DMS153 treated with DMSO at 0.1 percent for 48 hours (cell line): ENCODE measurements at regions not wholly inside any gene's neighbourhood (a gene's known extent, or its start where the extent isn't known, plus 50 kb on each side); places are given as distances from the start of the nearest gene placed in this dataset.
A peak's percentile ranks its signal among the peaks of the same experiment; 100 is the strongest.
"Not testable (repeated sequence)": the region's sequence is repeated elsewhere in the genome, so short reads cannot be mapped to it uniquely, and the experiment has no call there.

Experiments used
- DNase-seq: peaks from one replicate; lab custom pipeline; 2025; ENCODE audit not compliant: unreplicated experiment; lab: John Stamatoyannopoulos, UW

GRCh38 chr7:156515911-156516790 lies 124.4 kb upstream of the RNF32 start:
- DNase-seq, result peak; percentile 10

- DNase-seq, result no peak
Measured at GRCh38 chr7:156514851-156515250, 125.7 kb upstream of the RNF32 start.

GRCh38 chr7:156511426-156511825 lies 129.1 kb upstream of the RNF32 start:
- no peak for DNase-seq

DNA sequence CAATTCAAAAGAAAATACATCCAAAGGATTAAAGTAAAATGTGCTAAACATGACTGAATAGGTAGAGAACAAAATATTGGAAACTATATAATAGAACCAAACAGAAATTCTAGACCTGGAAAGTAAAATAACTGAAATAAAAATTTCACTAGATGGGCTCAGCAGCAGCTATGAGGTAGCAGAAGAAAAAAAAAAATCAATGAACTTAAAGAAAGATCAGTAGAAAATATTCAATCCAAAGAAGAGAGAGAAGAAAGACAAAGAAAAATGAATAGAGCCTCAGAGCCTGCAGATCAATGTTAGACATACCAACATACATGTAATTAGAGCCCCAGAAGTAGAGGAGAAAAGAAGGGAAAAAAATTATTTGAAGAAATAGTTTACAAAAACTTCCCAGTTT lies 129.6 kb upstream of the RNF32 start:
- DNase-seq, result no peak

DNA sequence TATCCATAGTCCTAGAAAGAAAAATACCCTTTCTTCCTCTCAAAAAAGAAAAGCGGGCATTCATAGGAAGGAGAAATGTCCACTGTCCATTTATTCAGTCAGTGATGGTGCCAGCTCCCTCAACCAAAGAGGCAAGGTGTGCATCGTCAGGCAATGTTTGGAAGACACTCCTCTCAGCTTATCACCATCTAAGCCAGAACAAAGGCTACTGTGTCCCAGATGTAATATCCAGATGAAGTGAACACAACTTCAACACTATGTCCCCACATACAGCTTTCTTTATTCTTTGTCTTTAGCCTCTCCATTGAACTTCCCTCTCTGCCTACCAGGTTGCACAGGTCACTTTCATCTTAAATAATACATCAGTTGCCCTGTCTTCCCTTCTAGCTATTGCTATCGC lies 131.4 kb upstream of the RNF32 start:
- no peak for DNase-seq

GRCh38 chr7:156505876-156506275 lies 134.7 kb upstream of the RNF32 start:
- DNase-seq, result no peak

GRCh38 chr7:156504687-156505545 lies 135.7 kb upstream of the RNF32 start:
- DNase-seq, result no peak

DNA sequence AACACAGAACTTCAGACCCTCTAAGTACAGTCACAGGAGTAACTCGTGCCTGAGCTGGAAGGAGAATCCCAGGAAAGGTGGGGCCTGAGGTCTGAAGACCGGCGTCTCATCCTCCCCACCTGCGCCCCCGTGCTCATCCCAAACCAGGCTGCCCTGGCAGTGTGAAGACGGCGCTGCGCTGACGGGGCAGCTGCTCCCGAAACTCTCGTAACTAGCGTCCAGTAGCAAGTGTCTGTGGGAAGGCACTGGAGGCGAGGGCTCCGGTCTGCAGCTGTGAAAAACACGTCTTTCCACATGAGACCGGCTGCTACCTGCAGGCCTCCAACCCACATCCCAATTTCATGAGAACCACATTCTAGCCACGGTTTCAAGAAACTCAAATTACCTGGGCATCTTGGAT lies 136.6 kb upstream of the RNF32 start:
- DNase-seq, result no peak

- DNase-seq, result no peak
Measured at GRCh38 chr7:156503196-156503595, 137.4 kb upstream of the RNF32 start.

- not testable (repeated sequence) for DNase-seq
Measured at GRCh38 chr7:156501815-156502214, 138.8 kb upstream of the RNF32 start.

DNA sequence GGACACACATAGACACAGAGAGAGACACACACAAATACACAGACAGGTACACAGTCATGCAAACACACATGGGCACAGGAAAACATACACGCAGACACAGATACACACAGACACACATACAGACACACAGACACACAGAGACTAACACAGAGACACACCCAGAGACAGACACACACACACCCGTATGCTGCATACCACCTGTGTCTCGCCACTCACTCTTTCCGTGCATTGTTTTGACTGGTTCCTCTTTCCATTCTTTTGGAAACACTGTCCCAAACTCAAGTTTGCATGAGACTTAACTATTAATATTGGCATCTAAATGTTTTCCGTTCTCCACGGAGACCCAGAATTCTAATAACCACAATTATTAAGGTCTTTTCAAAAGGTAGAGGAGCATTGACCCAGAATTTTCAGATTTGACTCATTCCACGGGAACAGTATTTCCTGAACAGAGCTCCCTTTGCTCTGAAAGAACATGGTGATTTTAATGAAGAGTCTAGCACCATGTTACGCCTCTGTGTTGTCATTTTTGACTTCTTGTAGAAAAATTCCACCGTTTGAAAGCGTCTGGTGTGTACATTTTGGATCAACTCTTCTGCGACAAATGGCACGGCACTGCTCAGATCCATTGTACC lies 141.2 kb upstream of the RNF32 start:
- no peak for DNase-seq

DNA sequence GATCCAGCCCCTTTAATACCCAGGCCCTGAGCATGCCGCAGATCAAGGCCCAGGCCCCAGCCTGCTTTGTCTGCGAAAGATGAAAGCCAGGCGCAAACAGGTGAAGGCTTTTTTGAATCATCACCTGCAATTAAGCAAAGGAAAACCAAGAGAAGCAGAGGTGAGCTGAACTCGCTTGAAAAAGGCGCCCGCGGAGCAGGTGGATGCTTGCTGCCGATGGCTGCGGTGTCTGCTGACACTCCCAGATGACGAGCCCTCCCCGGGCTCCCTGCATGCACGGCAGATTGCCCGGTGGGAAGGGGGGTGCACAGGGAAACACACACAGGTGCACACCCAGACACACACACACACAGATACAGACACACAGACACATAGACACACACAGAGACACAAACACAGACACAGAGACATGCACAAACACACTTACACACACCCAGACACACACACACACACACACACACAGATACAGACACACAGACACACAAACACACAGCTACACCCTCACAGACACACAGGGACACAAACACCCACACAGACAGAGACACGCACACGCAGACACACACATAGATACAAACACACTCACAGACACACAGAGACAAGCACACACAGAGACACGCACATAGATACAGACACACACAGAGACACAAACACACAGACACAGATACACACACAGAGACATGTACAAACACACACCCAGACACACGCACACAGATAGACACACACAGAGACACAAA lies 142.6 kb upstream of the RNF32 start:
- DNase-seq, result peak; percentile 10

DNA sequence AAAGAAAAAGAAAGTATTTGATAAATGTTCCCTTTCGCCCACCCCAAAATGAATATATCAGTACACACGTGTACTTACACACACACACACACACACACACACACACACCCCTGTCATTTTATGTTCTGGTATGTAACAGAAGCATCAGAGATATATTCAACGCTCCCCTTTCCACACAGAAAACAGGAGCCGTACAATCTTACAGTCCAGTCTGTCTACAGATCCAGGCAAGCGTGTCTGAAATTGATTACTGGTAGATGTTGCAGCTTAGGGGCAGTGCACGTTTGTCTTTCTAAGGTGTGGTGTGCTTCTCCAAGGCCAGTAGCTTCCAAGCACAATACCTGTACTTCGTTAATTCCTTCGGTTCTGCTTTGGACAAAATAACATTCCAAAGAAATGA lies 143.7 kb upstream of the RNF32 start:
- DNase-seq, result no peak

- DNase-seq, result peak; percentile 35
Measured at GRCh38 chr7:156496363-156496769, 144.2 kb upstream of the RNF32 start.

GRCh38 chr7:156494960-156495359 lies 145.6 kb upstream of the RNF32 start:
- DNase-seq, result no peak

GRCh38 chr7:156493942-156494341 lies 146.6 kb upstream of the RNF32 start:
- no peak for DNase-seq

DNA sequence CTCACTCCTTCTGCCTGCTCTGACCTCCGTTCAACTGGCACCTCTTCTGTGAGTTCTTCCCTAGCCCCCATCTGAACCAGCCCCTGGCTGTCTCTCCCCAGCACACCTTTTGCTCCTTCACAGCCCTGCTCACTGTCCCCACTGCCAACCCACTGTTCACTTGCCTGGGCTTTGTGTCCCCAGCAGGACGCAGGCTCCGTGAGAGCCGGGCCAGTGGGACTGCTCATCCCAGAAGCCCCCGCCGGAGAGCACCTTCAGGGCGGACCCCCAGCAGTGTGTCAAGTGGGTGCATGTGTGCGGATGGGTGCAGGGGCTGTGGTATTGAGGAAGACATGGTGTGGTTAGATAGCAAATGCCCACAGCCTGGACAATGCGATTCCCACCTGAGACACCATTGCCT lies 148.4 kb upstream of the RNF32 start:
- no peak for DNase-seq

- DNase-seq, result no peak
Measured at GRCh38 chr7:156491435-156491834, 149.1 kb upstream of the RNF32 start.

DNA sequence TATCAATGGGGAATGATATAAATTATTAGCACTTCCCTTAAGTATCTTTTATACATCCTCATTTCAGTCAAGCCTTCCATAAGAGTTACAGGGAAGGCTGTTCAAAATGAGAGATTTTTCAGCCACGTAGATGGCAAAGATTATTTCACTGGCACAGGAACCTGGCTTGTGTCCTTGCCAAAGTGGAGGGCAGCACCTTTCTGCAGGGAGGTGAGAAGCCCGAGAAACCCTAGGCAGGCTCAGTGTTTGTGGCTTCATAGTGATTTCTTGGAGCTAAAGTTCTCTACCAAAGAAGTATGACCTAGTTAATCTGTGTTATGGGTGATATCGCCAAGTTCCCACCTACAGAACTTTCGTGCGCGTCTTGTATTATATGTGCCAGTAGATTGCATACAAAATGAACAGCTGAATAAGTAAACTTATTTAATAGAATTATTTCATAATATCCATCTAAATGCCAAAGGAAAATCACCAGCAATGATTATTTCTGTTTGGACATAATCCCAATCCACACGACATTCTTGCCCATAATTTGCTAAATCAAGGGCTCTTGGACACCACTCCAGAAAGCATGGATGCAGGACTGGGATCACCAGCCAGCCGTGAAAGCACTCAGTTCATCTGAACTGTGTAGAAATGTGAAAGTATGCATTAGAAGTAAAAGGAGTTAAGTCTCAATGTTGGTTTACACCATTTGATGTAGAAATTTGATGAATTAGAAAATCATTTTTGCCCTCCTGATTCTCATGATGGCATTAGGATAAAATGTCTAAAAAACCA lies 150.4 kb upstream of the RNF32 start:
- no peak for DNase-seq
